Epithelial cell of esophagus (primary cell): ENCODE measurements at regions not wholly inside any gene's neighbourhood (a gene's known extent, or its start where the extent isn't known, plus 50 kb on each side); places are given as distances from the start of the nearest gene placed in this dataset.
A peak's percentile ranks its signal among the peaks of the same experiment; 100 is the strongest.

Source experiments
- DNase-seq: peaks from one replicate; pipeline ENCODE4 v3.0.0; 2010; ENCODE audit warnings: low read depth
- H3K4me3 ChIP-seq: 2 replicates; pipeline ENCODE4 v1.5.1; 2011; ENCODE audit warnings: mild to moderate bottlenecking, low read length, control low read depth
- CTCF ChIP-seq: IDR thresholded peaks from 2 replicates; pipeline ENCODE4 v1.5.1; 2011; ENCODE audit warnings: low read depth, mild to moderate bottlenecking, low read length, control low read depth, inconsistent platforms; ENCODE audit not compliant: insufficient read depth; ENCODE audit errors: missing control alignments

DNA sequence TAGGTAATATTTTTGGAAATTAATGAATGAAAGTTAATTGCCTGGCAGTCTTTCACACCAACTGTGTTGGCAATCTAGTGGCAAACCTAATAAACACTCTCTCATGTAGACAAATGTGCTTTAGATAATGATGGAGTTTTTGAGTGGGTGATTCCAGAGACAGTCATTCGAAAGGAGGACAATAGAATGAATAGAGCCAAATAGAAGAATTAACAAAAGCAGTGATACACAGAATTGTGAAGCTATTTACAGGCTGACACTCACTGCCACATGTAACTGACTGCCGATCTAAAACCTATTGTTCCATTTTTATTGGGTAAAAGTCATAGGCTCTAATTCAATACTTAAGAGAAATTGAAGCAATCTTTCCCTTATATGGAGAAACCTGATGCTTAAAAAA, 338.5 kb downstream of the PCDH7 start:
- H3K4me3 ChIP-seq = no peak overlapping the region
- no peak for DNase-seq
- TF ChIP-seq CTCF = no peak

GRCh38 chr4:31059753-31060522, 339.8 kb downstream of the PCDH7 start:
- no peak overlapping the region for H3K4me3 ChIP-seq
- DNase-seq = peak; percentile 16
- no peak for TF ChIP-seq CTCF

- DNase-seq = no peak
- no peak for TF ChIP-seq CTCF
- H3K4me3 ChIP-seq = no peak overlapping the region
Measured at GRCh38 chr4:31065086-31065485, 344.9 kb downstream of the PCDH7 start.

DNA sequence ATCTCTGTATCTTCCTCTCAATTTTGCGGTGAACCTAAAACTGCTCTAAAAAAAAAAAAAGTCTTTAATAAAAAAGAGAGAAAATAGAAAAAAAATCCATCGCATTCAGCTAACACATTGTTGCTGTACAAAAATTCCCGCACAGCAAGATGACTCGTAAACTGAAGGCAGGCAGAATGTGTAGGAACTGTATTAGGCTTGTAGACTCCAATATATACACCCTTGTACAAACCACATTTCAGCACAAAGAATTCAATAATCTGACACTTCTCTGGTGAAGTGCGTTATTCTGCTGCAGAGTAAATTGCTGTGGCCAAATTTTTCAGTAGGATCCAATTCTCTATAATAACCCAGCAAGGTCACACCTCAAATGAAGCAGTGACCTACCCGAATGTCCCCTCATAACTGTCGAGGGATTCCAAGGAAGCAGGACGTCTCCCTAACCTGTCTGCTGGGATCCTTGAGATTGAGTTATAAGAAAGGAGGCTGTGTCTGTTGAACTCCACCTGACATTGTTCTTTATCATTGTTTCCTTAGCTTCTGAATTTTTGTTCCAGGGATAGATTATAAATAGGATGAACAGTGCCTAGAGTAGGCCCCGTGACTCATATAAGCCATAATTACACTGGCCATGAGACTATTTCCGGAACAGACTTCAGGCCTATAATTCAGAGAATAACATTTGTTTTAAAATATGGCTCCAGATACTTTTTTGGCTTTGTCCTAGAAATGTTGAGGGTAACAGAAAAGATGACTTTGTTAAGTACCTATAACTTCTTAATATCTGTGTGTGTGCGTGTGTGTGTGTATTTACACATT, 348.3 kb downstream of the PCDH7 start:
- no peak overlapping the region for H3K4me3 ChIP-seq
- no peak for TF ChIP-seq CTCF
- no peak for DNase-seq

- DNase-seq = no peak
- TF ChIP-seq CTCF = no peak
- no peak overlapping the region for H3K4me3 ChIP-seq
Measured at GRCh38 chr4:31069151-31069550, 349.0 kb downstream of the PCDH7 start.

DNA sequence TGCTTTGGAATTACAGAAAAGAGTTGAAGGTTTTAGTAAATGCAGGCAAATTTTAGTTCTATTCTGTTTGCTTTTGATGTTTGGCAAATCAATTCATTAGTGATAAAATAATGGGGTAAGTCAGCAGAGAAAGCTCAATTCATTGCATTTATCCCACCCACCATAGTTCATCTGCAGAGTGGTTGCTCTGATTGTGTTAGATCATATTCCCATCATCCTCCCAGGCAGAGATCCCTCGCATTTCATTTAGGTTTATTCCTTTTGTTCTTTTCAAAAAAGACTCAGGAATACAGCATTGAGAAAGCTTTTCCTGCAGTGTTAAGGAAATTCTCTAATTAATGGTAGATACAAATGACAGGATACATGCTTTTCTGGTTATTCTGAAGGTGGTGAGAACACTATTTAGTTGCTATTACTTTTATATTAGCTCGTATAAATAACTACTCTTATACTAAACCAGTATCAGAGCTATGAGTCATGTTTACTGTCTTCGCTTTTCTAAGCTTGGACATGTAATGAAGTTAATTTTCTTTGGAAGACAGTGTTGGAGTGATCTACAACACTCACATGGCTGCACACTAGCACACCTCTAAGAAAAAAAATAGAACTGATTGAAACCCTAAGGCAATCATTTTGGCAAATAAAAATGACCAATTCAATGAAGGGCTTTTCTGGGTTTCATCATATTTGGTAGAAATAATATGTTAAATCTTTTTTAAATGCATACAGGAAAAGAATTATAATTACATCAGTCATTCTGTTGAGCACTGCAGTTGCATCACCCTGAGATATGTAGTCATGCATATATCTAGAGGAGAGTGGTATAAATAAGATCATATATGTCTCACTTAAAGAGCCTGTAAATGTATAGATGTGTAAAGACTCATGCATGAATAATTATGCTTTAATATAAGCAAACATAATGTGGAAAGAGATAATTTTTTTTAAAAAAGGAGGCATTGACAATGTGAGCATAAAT, 351.6 kb downstream of the PCDH7 start:
- no peak overlapping the region for H3K4me3 ChIP-seq
- peak; percentile 66 for DNase-seq
- no peak for TF ChIP-seq CTCF
